ENCODE measurements at regions not wholly inside any gene's neighbourhood (a gene's known extent, or its start where the extent isn't known, plus 50 kb on each side); places are given as distances from the start of the nearest gene placed in this dataset.

GRCh38 chr10:56785292-56785691 lies 424.2 kb upstream of the ZWINT start:
- in situ Hi-C loops (cut with HindIII; ENCODE audit: low pct_ligation_motif_present, low pct_unique_long_range_greater_than_20kb, low sequenced_read_pairs): no loop called here
- DNase-seq: no peak

GRCh38 chr10:56782503-56782902 lies 421.4 kb upstream of the ZWINT start:
- in situ Hi-C loops (cut with HindIII; ENCODE audit: low pct_ligation_motif_present, low pct_unique_long_range_greater_than_20kb, low sequenced_read_pairs): no loop called here

DNA sequence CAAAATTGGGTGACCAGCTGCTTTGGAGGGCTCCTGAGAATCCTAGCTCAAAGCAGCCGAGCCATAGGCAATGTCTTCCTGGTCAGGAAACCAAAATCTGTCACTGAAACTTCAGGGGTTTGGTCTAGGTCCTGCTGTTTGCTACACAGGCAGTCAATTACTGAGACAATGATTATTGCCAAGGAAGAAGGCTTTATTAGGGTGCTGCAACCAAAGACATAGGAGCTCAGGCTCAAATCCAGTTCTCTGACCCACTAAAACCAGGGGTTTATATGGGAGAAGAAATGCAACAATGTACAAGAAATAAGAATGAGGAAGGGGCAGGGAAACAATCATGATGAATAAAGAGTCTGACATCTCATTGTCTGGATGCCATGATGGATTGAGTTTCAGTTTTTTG lies 410.3 kb upstream of the ZWINT start:
- DNase-seq: no peak
- in situ Hi-C loops (cut with HindIII; ENCODE audit: low pct_ligation_motif_present, low pct_unique_long_range_greater_than_20kb, low sequenced_read_pairs): no loop called here

More at GRCh38 chr10:56782503-56782902, 421.4 kb upstream of the ZWINT start:
- no peak for DNase-seq

DNA sequence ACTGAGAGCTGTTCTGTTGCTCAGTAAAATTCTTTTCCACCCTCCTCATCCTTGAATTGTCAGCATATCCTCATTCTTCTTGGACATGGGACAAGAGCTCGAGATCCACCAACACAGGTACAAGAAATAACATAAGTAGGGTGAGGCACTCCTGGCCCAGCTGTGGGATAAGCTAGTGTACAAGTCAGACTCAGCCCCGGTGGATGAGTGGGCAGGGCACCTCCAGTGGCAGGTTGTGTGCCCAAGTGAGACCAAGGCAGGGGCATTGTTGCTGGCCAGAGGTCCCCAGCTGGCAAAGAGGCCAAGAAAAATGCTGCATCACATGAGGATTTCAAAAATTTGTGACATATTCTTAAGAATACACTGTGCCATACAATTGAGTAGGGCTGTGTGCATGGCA lies 402.0 kb upstream of the ZWINT start:
- DNase-seq: no peak
- in situ Hi-C loops (cut with HindIII; ENCODE audit: low pct_ligation_motif_present, low pct_unique_long_range_greater_than_20kb, low sequenced_read_pairs): no loop called here

DNA sequence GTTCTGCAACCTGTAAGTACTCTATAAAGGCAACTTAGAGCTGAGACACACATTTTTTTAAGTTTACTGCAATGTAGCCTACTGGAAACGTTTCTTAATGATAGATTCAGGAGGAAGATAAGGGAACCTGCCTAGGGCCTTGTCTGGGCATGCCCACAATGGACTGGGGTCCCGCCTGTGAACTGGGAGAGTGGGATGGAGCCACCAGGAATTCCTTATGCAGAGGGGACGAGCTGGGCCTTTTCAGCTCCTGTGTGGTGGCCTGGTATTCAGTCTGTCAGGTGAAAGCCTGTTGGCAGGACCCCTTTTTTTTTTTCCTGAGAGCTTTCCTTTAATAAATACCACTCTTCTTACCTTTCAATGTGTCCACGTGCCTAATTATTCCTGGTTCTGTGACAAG lies 384.4 kb upstream of the ZWINT start:
- no peak for DNase-seq
- in situ Hi-C loops (cut with HindIII; ENCODE audit: low pct_ligation_motif_present, low pct_unique_long_range_greater_than_20kb, low sequenced_read_pairs): no loop called here

DNA sequence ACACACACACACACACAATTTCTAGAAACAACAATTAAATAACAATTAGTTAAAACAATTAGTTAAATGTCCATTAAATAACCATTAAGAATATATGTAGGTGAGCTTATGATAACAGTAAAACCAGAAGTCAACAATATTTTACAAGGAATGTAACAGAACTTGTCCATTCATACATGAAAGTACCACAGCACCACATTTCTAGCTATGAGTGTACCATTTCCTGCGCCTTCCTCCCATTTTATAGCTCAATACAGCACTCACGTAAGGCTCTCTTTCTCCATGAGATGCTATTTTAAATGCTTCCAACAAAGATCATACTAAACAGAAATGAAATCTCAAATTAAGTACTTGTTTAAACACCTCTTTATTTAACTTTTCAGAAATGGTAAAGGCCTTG lies 367.3 kb upstream of the ZWINT start:
- in situ Hi-C loops (cut with HindIII; ENCODE audit: low pct_ligation_motif_present, low pct_unique_long_range_greater_than_20kb, low sequenced_read_pairs): no loop called here
- no peak for DNase-seq

GRCh38 chr10:56722912-56723311 lies 361.9 kb upstream of the ZWINT start:
- in situ Hi-C loops (cut with HindIII; ENCODE audit: low pct_ligation_motif_present, low pct_unique_long_range_greater_than_20kb, low sequenced_read_pairs): no loop called here
- DNase-seq: no peak

DNA sequence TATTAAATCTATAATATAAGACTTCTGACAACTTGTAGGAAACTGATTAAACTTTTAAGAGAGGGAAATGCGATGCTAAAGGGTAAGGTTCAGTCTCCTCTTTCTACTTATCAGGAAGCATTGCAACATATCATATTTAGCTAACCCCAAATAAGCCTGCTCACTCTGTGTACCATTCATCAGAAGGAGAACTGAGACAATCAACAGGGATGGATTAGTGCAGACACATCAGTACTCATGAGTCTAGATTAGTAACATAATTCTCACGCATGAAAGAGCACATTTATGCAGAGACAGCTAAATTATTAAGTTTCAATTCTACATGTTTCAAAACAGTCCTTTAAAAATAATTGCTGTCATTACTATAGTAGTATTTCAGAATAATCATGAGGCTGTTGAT lies 354.2 kb upstream of the ZWINT start:
- in situ Hi-C loops (cut with HindIII; ENCODE audit: low pct_ligation_motif_present, low pct_unique_long_range_greater_than_20kb, low sequenced_read_pairs): no loop called here
- no peak for DNase-seq

DNA sequence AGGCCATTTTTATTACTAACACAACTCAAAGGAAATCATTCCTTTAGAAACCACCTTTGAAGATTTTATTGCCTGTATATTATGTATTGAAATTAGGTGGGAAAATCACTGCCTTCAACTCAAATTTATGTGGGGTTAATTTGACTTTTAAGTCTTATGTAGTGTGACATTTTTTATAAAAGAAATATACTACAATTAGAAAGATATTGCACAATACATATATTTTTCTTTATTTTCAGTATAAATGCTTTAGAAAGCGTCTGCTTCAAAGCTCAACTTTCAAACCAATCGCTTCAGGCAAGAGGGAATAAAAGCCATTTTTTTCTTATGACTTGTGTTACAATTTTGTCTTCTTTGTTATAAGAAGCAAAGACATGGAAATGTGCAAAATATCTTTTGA lies 337.4 kb upstream of the ZWINT start:
- DNase-seq: no peak
- in situ Hi-C loops (cut with HindIII; ENCODE audit: low pct_ligation_motif_present, low pct_unique_long_range_greater_than_20kb, low sequenced_read_pairs): no loop called here

DNA sequence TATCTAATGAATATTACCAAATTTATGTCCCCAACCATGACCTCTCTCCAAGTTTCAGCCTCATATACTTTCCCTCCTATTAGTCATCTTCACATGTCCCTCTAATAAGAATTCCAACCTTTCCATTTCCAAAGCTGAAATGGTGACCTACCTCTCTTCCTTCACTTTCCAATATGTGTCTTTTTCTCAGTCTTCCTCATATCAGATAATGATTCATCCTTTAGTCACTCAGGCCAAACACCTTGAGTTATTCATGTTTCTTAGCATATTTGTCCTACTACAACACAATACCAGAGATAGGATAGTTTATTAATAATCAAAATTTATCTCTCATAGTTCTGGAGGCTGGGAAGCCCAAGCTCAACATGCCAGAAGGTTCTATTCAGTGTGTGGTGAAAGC lies 318.5 kb upstream of the ZWINT start:
- in situ Hi-C loops (cut with HindIII; ENCODE audit: low pct_ligation_motif_present, low pct_unique_long_range_greater_than_20kb, low sequenced_read_pairs): no loop called here
- no peak for DNase-seq

- in situ Hi-C loops (cut with HindIII; ENCODE audit: low pct_ligation_motif_present, low pct_unique_long_range_greater_than_20kb, low sequenced_read_pairs): no loop called here
- no peak for DNase-seq
Observed at GRCh38 chr10:56662765-56663447, 301.8 kb upstream of the ZWINT start.

- DNase-seq: no peak
- in situ Hi-C loops (cut with HindIII; ENCODE audit: low pct_ligation_motif_present, low pct_unique_long_range_greater_than_20kb, low sequenced_read_pairs): no loop called here
Observed at GRCh38 chr10:56653289-56653688, 292.2 kb upstream of the ZWINT start.

DNA sequence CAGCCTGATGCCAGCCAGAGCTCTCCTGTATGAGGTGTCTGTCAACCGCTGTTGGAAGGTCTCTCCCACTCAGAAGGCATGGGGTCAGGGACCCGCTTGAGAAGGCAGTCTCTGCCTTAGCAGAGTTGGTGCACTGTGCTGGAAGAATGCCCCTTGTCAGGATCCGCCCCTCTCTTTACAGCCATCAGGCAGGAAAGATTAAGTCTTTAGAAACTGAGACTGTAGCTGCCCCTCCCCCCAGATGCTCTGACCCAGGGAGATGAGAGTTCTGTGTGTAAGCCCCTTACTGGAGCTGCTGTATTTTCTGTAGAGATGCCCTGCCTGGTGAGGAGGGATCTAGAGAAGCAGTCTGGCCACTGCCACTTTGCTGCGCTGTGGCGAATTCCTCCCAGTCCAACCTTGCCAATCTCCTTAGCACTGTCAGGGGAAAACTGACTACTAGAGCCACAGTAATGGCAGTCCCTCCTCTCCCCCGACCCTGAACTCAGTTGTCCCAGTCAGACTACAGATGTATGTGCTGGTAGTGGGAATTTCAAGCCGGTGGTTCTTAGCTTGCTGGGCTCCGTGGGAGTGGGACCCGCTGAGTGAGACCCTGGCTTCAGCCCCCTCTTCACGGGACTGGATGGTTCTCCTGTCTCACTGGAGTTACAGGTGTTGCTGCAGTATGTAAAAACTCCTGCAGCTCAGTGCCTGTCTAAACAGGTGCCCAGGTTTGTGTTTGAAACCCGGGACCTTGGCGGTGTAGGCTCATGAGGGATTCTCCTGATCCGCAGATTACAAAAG lies 285.5 kb upstream of the ZWINT start:
- DNase-seq: no peak
- in situ Hi-C loops (cut with HindIII; ENCODE audit: low pct_ligation_motif_present, low pct_unique_long_range_greater_than_20kb, low sequenced_read_pairs): no loop called here

- no peak for DNase-seq
- in situ Hi-C loops (cut with HindIII; ENCODE audit: low pct_ligation_motif_present, low pct_unique_long_range_greater_than_20kb, low sequenced_read_pairs): no loop called here
Observed at GRCh38 chr10:56633876-56634452, 272.9 kb upstream of the ZWINT start.

GRCh38 chr10:56632537-56632936 lies 271.5 kb upstream of the ZWINT start:
- in situ Hi-C loops (cut with HindIII; ENCODE audit: low pct_ligation_motif_present, low pct_unique_long_range_greater_than_20kb, low sequenced_read_pairs): no loop called here
- DNase-seq: no peak

DNA sequence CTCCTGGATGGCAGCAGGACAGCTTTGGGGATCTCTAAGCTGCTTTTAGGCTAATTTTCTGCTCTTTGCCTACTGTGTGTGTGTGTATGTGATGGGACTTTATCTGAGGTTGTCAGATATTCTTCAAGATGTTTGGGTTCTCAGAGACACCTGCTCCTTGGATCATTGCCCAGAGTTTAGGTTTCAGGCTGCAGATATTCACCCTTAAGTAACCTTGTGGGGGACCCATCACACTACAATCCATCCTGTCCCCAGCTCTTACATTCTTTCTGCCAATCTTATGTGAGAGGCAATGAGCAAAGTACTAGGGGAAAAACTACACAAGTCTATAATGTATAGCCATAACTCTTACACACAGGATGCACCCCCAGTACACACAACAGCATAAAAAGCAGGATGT lies 263.0 kb upstream of the ZWINT start:
- in situ Hi-C loops (cut with HindIII; ENCODE audit: low pct_ligation_motif_present, low pct_unique_long_range_greater_than_20kb, low sequenced_read_pairs): no loop called here
- DNase-seq: no peak

DNA sequence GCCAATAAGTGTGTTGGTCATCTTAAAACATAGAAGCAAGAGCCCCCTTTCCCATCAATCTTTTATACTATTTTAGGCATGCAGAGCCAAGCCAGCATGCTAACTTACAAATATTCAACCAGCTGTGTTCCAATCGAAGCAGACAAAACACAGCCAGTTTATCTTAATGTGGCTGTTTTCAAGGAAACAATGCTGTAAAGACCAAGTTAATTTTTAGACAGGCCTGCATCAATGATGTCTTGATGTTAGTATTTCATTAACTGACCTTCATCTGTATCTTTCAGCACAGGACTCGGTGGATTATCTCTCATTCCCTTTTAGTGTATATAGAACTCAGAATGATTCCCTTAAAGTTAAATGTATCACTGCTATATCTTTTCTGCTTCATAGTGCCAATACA lies 262.0 kb upstream of the ZWINT start:
- peak; percentile 66 for DNase-seq
- in situ Hi-C loops (cut with HindIII; ENCODE audit: low pct_ligation_motif_present, low pct_unique_long_range_greater_than_20kb, low sequenced_read_pairs): no loop called here

DNA sequence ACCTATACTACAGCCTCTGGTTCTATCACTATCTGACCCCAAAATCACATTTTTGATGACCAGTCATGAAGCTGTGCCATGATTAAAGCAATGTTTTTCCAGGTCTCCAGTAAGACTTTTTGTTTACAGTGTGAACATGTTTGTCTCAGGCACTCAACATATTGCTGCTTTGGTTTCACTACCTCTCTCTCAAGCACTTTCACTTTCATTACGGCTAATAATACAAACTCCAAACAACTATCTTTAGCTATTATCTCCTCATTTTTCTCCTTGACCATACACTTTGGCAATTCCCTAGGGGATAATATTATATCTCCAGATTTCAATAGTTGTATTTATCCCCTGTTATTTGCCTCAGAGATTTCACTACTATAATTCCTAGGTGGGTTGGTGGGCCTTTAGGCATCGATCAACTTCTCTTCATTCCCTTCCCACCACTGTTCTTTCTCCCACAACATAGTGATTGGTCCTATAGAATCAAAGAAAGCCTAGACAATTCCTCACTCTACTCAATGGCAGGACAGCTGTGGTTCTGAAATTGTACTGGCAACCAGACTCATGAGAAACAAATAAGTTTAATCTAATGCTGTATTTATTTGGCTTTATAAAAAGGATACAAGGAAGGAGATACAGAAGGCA lies 261.4 kb upstream of the ZWINT start:
- DNase-seq: peak; percentile 53
- in situ Hi-C loops (cut with HindIII; ENCODE audit: low pct_ligation_motif_present, low pct_unique_long_range_greater_than_20kb, low sequenced_read_pairs): no loop called here

- DNase-seq: no peak
- in situ Hi-C loops (cut with HindIII; ENCODE audit: low pct_ligation_motif_present, low pct_unique_long_range_greater_than_20kb, low sequenced_read_pairs): no loop called here
Observed at GRCh38 chr10:56606202-56606601, 245.1 kb upstream of the ZWINT start.
